Stimulated activated CD8-positive, alpha-beta memory T cell treated with anti-CD3 and anti-CD28 coated beads, Interleukin-7, amount 100 ng/mL, for 1 hour (primary cell): ENCODE measurements at regions not wholly inside any gene's neighbourhood (a gene's known extent, or its start where the extent isn't known, plus 50 kb on each side); places are given as distances from the start of the nearest gene placed in this dataset.
A peak's percentile ranks its signal among the peaks of the same experiment; 100 is the strongest.
"Not testable (repeated sequence)": the region's sequence is repeated elsewhere in the genome, so short reads cannot be mapped to it uniquely, and the experiment has no call there.

Experiments
- DNase-seq, 2 donors: peaks; one replicate each; pipeline ENCODE4 v3.0.0-alpha.2; 2020; ENCODE audit warnings: low read depth in 2 of 2

DNA sequence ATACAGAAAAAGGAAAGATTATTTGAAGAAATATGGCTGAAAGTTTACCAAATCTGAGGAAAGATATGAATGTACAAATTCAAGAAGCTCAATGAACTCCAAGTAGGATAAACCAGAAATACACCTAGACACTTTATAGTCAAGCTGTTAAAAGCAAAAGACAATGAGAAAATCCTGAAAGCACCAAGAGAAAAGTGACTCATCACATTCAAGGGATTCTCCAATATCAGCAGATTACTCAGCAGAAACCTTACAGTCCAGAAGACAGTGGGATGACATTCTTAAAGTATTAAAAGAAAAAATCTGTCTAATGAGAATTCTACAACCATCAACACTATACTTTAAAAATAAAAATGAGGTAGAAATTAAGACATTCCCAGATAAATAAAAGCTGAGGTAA lies 223.8 kb upstream of the ZCCHC13 start:
- no peak for DNase-seq

DNA sequence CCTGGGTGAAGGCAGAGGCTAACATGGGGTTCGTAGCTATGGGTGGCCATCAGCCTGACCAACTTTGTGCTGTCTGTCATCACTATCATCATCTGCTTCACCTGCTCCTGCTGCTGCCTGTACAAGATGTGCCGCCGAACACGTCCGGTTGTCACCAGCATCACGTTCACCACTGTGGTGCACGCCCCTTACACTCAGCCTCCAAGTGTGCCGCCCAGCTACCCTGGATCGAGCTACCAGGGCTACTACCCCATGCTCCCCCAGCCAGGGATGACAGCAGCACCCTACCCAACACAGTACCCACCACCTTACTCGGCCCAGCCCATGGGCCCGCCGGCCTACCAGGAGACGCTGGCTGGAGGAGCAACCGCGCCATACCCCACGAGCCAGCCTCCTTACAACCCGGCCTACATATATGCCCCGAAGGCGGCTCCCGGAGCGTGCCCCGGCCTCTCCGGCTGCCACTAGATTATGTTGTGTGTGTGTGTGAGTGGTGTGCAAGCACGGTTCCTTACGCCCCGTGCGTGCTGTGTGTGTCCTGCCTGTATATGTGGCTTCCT lies 213.4 kb upstream of the XIST start:
- no peak for DNase-seq

GRCh38 chrX:74063426-74064155 lies 211.1 kb upstream of the XIST start:
- DNase-seq: no peak

GRCh38 chrX:74061879-74062278 lies 209.4 kb upstream of the XIST start:
- no peak for DNase-seq

DNA sequence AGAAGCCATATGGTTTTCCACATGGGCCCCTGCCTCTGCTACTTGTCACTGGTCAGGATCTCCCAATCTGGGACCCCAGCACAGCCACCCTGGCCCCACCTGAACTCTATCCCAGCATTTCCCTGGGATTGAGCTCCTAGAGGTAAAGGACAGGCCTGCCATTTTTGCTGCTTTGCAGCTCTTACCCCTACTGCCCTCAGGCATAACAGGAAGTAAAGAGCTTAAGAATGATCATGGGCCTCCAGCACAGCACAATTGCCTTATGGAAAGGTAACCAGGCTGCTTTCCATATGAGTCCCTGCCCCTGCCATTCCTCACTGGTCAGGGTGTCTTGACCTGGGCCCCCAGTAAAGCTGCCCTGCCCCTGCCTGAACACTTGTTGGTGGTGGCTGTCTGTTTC lies 196.6 kb upstream of the XIST start:
- no peak for DNase-seq

- not testable (repeated sequence) for DNase-seq
Observed at GRCh38 chrX:74034066-74034465, 181.6 kb upstream of the XIST start.

GRCh38 chrX:74031527-74031926 lies 179.0 kb upstream of the XIST start:
- not testable (repeated sequence) for DNase-seq

GRCh38 chrX:74030766-74031165 lies 178.3 kb upstream of the XIST start:
- DNase-seq: not testable (repeated sequence)

DNA sequence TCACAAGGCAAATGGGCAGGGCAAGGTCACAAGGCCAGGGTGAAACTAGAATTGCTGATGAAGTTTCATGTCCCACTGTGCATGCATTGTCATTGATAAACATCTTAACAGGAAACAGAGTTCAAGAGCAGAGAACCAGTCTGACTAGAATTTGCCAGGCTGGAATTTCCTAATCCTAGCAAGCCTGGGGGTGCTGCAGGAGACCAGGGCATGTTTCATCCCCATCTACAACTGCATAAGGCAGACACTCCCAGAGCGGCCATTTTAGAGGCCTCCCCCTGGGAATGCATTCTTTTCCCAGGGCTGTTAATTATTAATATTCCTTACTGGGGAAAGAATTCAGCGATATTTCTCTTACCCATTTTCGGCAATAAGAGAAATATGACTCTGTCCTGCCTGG lies 172.6 kb upstream of the XIST start:
- not testable (repeated sequence) for DNase-seq

- no peak for DNase-seq
Observed at GRCh38 chrX:74023203-74023602, 170.7 kb upstream of the XIST start.

GRCh38 chrX:74018253-74018652 lies 165.7 kb upstream of the XIST start:
- DNase-seq: no peak

DNA sequence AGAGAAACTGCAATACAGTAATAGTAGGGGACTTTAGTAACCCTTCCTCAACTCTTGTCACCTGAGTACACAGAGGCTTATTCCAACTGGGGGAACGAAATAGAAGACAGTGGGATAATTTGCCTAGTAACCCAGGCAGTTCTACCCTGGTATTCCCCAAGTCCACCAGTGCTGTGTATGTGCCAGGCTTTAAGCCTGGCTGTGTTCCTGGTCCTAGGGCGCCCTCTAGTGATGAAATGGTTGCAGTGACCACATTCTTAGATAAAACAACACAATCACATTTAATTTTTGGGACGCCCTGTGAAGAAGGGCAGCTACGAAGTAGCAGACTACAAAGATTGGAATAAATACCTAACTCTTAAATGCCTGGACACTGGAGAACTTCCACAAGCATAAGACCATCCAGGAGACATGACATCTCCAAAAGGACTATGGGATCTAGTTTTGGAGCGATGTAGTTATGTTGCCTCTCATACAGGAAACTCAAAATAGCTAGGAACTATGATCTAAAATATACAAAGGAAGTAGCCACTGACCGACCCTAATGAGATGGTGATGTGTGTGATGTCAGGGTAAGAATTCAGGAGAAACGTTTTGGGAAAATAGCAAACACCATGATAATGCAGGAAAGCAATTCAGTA lies 163.0 kb upstream of the XIST start:
- peak; percentile 18 to 34 for DNase-seq

DNA sequence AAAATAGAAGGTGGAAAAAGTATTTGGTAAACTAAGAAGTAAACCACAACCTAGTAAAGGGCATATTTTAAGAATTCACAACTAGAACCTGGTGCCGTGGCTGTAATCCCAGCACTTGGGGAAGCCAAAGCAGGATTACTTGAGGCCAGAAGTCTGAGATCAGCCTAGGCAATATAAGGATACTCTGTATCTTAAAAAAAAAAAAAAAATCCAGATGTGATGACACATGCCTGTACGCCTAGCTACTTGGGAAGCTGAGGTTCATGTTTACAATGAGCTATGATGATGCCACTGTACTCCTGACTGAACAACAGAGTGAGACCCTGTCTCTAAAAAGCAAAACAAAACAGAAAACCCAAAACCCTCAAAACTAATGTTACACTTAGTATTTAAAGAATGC lies 156.5 kb upstream of the XIST start:
- no peak for DNase-seq

DNA sequence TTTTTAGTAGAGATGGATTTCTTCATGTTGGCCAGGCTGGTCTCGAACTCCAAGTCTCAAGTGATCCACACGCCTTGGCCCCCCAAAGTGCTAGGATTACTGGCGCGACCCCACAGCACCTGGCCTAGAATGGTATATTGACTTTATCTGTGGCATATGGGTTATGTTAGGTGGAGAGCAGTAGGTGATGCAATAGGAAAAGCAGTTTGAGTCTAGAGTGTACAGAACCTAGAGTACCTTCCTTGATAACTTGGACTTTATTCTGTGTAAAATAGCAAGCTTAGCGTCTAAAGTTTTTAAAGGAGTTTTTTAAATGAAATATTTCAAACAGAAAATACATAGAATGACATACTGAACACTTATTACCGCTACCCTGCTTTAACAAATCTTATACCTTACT lies 139.5 kb upstream of the XIST start:
- DNase-seq: no peak

DNA sequence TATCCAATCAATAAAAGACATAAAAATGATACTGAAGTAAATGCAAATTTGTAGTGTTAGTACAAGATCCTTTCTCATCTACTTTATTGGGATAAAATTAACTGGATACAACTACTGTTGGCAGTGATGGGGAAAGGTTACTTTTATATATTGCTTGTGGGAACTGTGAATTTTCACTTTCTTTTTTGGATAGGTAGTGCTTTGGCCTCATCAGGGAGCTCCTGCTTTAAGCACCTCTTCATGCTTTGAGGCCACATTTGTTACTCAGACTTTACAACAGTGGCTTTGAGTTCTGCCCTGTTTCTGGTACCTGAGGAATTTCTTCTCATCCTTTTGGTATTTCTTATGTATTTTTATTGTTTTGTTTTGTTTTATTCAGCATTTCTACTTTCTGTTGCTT lies 134.7 kb upstream of the XIST start:
- DNase-seq: no peak

DNA sequence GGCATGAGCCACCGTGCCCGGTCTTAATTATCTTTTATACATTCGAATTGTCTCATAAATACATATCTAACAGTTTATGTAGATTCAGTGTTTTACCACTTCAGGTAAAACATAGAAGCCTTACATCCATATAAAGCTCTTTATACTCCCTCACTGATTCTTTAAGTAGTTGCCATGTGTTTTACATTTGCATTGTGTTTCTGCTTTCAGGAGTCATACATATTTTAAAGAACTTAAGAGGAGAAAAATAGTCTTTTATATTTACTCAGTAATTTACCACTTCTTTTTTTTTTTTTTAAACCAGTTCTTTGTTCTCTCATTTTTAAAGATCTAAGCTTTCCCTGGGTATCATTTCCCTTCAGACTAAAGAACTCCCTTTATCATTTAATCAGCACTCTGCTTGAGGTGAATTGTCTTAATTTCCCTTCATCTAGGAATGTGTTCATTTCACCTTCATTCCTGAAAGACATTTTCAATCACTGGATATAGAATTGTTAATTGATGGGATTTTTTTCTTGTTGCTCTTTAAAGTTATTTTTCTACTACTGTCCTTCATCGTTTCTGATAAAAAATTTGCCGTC lies 127.1 kb upstream of the XIST start:
- DNase-seq: no peak

DNA sequence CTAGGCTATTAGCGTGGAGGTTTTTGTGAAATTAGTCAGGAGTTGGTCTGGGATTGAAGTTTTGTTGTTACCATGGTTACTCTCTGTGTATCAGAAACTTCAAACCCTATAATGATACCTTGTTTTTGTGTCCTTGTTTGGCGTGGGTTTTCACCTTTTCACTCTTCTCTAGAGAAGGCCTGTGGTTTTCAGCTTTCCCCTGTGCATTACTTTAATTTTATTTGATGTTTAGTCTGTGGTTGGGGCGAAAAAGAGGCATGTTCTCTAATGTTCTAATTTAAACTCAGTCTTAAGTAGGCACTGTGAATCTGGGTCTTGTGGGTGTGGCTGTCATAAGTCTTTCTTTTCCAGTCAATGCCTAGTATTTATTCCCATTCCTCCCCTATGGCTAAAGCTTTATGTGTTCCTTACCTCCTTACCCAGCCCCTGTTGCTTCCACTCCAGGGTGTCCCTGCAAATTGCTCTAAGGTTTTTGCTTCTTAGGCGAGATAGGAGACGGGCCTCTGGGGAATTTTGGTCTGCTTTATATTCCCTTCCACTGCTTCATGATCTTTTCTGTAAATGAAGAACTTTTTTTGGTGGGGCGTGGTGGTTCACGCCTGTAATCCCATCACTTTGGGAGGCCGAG lies 125.1 kb upstream of the XIST start:
- no peak for DNase-seq

GRCh38 chrX:73967461-73967860 lies 114.9 kb upstream of the XIST start:
- DNase-seq: not testable (repeated sequence)

DNA sequence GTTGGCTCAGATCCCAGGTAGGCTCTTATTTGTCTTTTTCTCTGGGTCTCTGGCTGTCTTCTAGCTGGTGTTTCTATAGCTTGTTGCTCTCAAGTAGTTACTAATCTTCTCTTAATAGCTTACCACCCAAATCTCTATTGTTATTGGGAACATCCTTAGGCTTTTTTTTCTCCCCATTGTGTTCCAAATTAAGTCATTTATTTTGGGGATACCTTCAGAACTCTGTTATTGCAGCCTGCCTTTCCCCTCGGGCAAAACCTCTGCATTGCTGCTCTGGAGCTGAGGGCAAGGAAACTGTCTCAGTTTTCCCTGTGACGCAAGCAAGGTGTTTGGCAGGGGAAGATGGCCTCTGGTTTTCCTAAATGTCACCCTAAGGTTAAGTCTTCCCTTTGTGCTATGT lies 113.3 kb upstream of the XIST start:
- no peak for DNase-seq

DNA sequence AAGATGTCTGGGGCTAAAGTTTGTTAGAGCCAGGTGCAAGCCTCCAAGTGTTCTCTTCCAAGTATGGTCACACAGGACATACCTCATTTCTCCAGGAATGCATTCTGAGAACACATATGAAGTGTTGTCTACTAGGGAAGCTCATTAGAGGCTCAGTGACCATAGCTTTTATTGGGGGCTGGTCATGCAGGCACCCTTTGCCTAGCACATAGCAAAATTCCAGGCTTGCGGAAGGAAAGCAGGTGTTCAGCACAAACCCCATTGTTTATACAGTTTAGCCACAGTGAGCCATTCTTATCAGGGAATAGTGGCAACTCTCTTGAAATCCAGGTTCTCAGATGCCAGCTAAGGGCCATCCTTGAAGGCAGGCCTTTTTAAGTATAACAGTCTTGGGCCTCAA lies 112.1 kb upstream of the XIST start:
- no peak for DNase-seq

DNA sequence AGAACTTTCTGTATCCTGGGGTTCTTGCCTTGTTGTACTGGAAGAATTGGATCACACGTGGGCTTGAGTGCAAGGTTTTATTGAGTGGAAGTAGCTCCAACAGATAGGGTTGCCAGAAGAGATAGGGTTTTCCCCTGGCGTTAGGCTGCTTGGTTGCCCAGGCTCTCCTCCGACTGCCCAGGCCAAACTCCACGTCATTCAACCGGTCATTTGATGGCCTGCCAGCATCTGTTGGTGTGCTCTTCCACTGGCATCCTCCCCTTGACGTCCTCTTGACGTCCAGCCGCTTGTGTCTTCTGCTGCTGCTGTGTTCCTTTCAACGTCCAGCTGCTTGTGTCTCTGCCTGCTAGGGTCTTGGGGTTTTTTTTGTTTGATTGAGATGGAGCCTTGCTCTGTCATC lies 111.2 kb upstream of the XIST start:
- DNase-seq: no peak

GRCh38 chrX:73962948-73963347 lies 110.4 kb upstream of the XIST start:
- DNase-seq: no peak

- DNase-seq: not testable (repeated sequence)
Observed at GRCh38 chrX:73961867-73962266, 109.4 kb upstream of the XIST start.
